Adipocyte (in vitro differentiated cells): ENCODE measurements at regions not wholly inside any gene's neighbourhood (a gene's known extent, or its start where the extent isn't known, plus 50 kb on each side); places are given as distances from the start of the nearest gene placed in this dataset.
A peak's percentile ranks its signal among the peaks of the same experiment; 100 is the strongest.

ENCODE experiments used
- DNase-seq: peaks from one replicate; pipeline ENCODE4 v3.0.0-alpha.2; 2015; ENCODE audit warnings: low read depth
- H3K27me3 ChIP-seq: replicated peaks from 2 replicates; pipeline ENCODE4 v1.7.0; 2013; ENCODE audit warnings: mild to moderate bottlenecking, low read length, moderate library complexity; ENCODE audit not compliant: control insufficient read depth, insufficient read depth
- H3K36me3 ChIP-seq: 2 replicates; pipeline ENCODE4 v1.7.0; 2013; ENCODE audit warnings: low read length, mild to moderate bottlenecking, moderate library complexity; ENCODE audit not compliant: control insufficient read depth, insufficient read depth, severe bottlenecking
- H3K4me1 ChIP-seq: 2 replicates; pipeline ENCODE4 v1.7.0; 2013; ENCODE audit warnings: mild to moderate bottlenecking, low read length, moderate library complexity; ENCODE audit not compliant: control insufficient read depth, insufficient read depth
- H3K4me3 ChIP-seq: 2 replicates; pipeline ENCODE4 v1.7.0; 2013; ENCODE audit warnings: mild to moderate bottlenecking, low read length, moderate library complexity
- H3K9ac ChIP-seq: 2 replicates; pipeline ENCODE4 v1.7.0; 2013; ENCODE audit warnings: mild to moderate bottlenecking, low read length, moderate library complexity
- H3K9me3 ChIP-seq: 2 replicates; pipeline ENCODE4 v1.7.0; 2013; ENCODE audit warnings: mild to moderate bottlenecking, low read length, moderate library complexity; ENCODE audit not compliant: control insufficient read depth

GRCh38 chr4:54818481-54818880 is 160.7 kb downstream of the KIT start:
- Histone ChIP-seq H3K27me3 (no peaks in the 10 kb centered on the region), H3K9ac (no peak overlapping the region), H3K4me3 (no peak overlapping the region), H3K4me1 (no peaks in the 10 kb centered on the region), H3K9me3 (no peaks in the 10 kb centered on the region), H3K36me3 (no peaks in the 10 kb centered on the region)
- no peak for DNase-seq

GRCh38 chr4:54813674-54814073 is 155.9 kb downstream of the KIT start:
- no peaks in the 10 kb centered on the region for H3K27me3 ChIP-seq
- no peaks in the 10 kb centered on the region for H3K9me3 ChIP-seq
- DNase-seq: no peak
- H3K4me1 ChIP-seq: no peaks in the 10 kb centered on the region
- H3K4me3 ChIP-seq: no peak overlapping the region
- no peak overlapping the region for H3K9ac ChIP-seq
- no peaks in the 10 kb centered on the region for H3K36me3 ChIP-seq

- peaks cover 17% of the 10 kb centered on the region for H3K4me1 ChIP-seq
- H3K9me3 ChIP-seq: peaks cover 3% of the 10 kb centered on the region
- H3K27me3 ChIP-seq: no peaks in the 10 kb centered on the region
- DNase-seq: no peak
- H3K4me3 ChIP-seq: no peak overlapping the region
- H3K36me3 ChIP-seq: no peaks in the 10 kb centered on the region
- no peak overlapping the region for H3K9ac ChIP-seq
Observed at GRCh38 chr4:54806351-54806750, 148.6 kb downstream of the KIT start.

- peaks cover 3% of the 10 kb centered on the region for H3K9me3 ChIP-seq
- H3K4me3 ChIP-seq: no peak overlapping the region
- no peaks in the 10 kb centered on the region for H3K36me3 ChIP-seq
- peaks cover 21% of the 10 kb centered on the region for H3K4me1 ChIP-seq
- peak; percentile 33 for DNase-seq
- no peaks in the 10 kb centered on the region for H3K27me3 ChIP-seq
- no peak overlapping the region for H3K9ac ChIP-seq
Observed at GRCh38 chr4:54802336-54802735, 144.6 kb downstream of the KIT start.

GRCh38 chr4:54800831-54801530 is 143.2 kb downstream of the KIT start:
- peak; percentile 6 for DNase-seq
- Histone ChIP-seq H3K4me1 (peaks cover 21% of the 10 kb centered on the region), H3K36me3 (no peaks in the 10 kb centered on the region), H3K4me3 (no peak overlapping the region), H3K9ac (no peak overlapping the region), H3K27me3 (no peaks in the 10 kb centered on the region), H3K9me3 (no peaks in the 10 kb centered on the region)

- H3K4me3 ChIP-seq: no peak overlapping the region
- peaks cover 5% of the 10 kb centered on the region for H3K27me3 ChIP-seq
- no peaks in the 10 kb centered on the region for H3K4me1 ChIP-seq
- H3K9me3 ChIP-seq: no peaks in the 10 kb centered on the region
- H3K9ac ChIP-seq: no peak overlapping the region
- DNase-seq: no peak
- no peaks in the 10 kb centered on the region for H3K36me3 ChIP-seq
Observed at GRCh38 chr4:54794579-54794978, 136.8 kb downstream of the KIT start.

GRCh38 chr4:54793856-54794422 is 136.2 kb downstream of the KIT start:
- no peak for DNase-seq
- peaks cover 5% of the 10 kb centered on the region for H3K27me3 ChIP-seq
- H3K9me3 ChIP-seq: no peaks in the 10 kb centered on the region
- no peak overlapping the region for H3K9ac ChIP-seq
- no peak overlapping the region for H3K4me3 ChIP-seq
- H3K36me3 ChIP-seq: no peaks in the 10 kb centered on the region
- no peaks in the 10 kb centered on the region for H3K4me1 ChIP-seq
